CD14-positive monocyte (primary cell): ENCODE measurements at regions not wholly inside any gene's neighbourhood (a gene's known extent, or its start where the extent isn't known, plus 50 kb on each side); places are given as distances from the start of the nearest gene placed in this dataset.
A peak's percentile ranks its signal among the peaks of the same experiment; 100 is the strongest.

Source experiments
- DNase-seq, 3 donors: peaks; one replicate each; pipeline ENCODE4 v3.0.0-alpha.2; 2011 to 2022
- H2AFZ ChIP-seq: 2 replicates; pipeline ENCODE4 v1.6.0; 2012; ENCODE audit warnings: mild to moderate bottlenecking, low read depth, low read length, inconsistent platforms; ENCODE audit not compliant: insufficient read depth, poor library complexity, severe bottlenecking
- H3K27ac ChIP-seq, 2 donors: 1 replicate in 1 of 2; 2 replicates in 1 of 2; pipeline ENCODE4 v1.5.1; 2012 to 2013; ENCODE audit warnings: low read length in 2 of 2, control low read depth in 1 of 2, inconsistent platforms in 1 of 2, low read depth in 1 of 2, mild to moderate bottlenecking in 1 of 2
- H3K27me3 ChIP-seq, 2 donors: one replicate each; pipeline versions ENCODE4 v1.6.0 to v1.6.1; 2011 to 2013; ENCODE audit warnings: low read length in 2 of 2; ENCODE audit not compliant: control insufficient read depth in 2 of 2, insufficient read depth in 2 of 2
- H3K36me3 ChIP-seq, 2 donors: replicated peaks in 1 of 2; 1 replicate in 1 of 2; 2 replicates in 1 of 2; pipeline versions ENCODE4 v1.5.1 to v1.6.1; 2012 to 2013; ENCODE audit warnings: low read length in 2 of 2, control low read depth in 1 of 2, inconsistent platforms in 1 of 2, mild to moderate bottlenecking in 1 of 2; ENCODE audit not compliant: insufficient read depth in 2 of 2, control insufficient read depth in 1 of 2
- H3K4me1 ChIP-seq, 2 donors: 1 replicate in 1 of 2; 2 replicates in 1 of 2; pipeline versions ENCODE4 v1.5.1 to v1.6.1; 2012 to 2013; ENCODE audit warnings: low read length in 2 of 2, control low read depth in 1 of 2, inconsistent platforms in 1 of 2, mild to moderate bottlenecking in 1 of 2, moderate library complexity in 1 of 2; ENCODE audit not compliant: insufficient read depth in 2 of 2, control insufficient read depth in 1 of 2
- H3K4me2 ChIP-seq: replicated peaks from 2 replicates; pipeline ENCODE3; 2012; ENCODE audit warnings: low read length, moderate library complexity, mild to moderate bottlenecking; ENCODE audit not compliant: poor library complexity, severe bottlenecking; ENCODE audit errors: extremely low read depth
- H3K4me3 ChIP-seq, 3 experiments: fragments of 200-600 bp in 1 of 3; sonication (generic) in 1 of 3; replicated peaks in 1 of 3; 1 replicate in 2 of 3; 2 replicates in 1 of 3; pipeline ENCODE4 v1.5.1; 2011 to 2013; ENCODE audit warnings: low read length in 3 of 3, mild to moderate bottlenecking in 3 of 3, control low read depth in 2 of 3, low read depth in 2 of 3, inconsistent platforms in 1 of 3, moderate library complexity in 1 of 3
- H3K79me2 ChIP-seq: 2 replicates; pipeline ENCODE4 v1.6.0; 2012; ENCODE audit warnings: mild to moderate bottlenecking, control low read depth, inconsistent platforms, low read length, moderate library complexity; ENCODE audit not compliant: insufficient read depth
- H3K9ac ChIP-seq: 2 replicates; pipeline ENCODE4 v1.6.0; 2017; ENCODE audit warnings: low read length, mild to moderate bottlenecking; ENCODE audit not compliant: insufficient read depth, poor library complexity, severe bottlenecking
- H3K9me3 ChIP-seq, 2 donors: replicated peaks in 1 of 2; 1 replicate in 1 of 2; 2 replicates in 1 of 2; pipeline versions ENCODE4 v1.5.1 to v1.6.1; 2012 to 2013; ENCODE audit warnings: low read length in 2 of 2, control low read depth in 1 of 2; ENCODE audit not compliant: control insufficient read depth in 1 of 2, insufficient read depth in 1 of 2
- H4K20me1 ChIP-seq: 2 replicates; pipeline ENCODE4 v1.6.0; 2012; ENCODE audit warnings: mild to moderate bottlenecking, low read length, control low read depth, moderate library complexity; ENCODE audit not compliant: insufficient read depth
- H3K27ac Mint-ChIP-seq, 7 donors: one replicate each; pipeline ENCODE4 v1.8.0; 2020; ENCODE audit warnings: mild to moderate bottlenecking in 7 of 7, mixed read lengths in 7 of 7, moderate library complexity in 6 of 7, inconsistent platforms in 2 of 7
- H3K27me3 Mint-ChIP-seq, 3 donors: one replicate each; pipeline ENCODE4 v1.8.0; 2021 to 2022; ENCODE audit warnings: low read depth in 3 of 3, mild to moderate bottlenecking in 3 of 3, mixed read lengths in 3 of 3, moderate library complexity in 3 of 3, inconsistent platforms in 1 of 3
- H3K36me3 Mint-ChIP-seq, 2 donors: one replicate each; pipeline ENCODE4 v1.8.0; 2020; ENCODE audit warnings: mixed read lengths in 2 of 2, inconsistent platforms in 1 of 2, mild to moderate bottlenecking in 1 of 2
- H3K4me1 Mint-ChIP-seq: one replicate; pipeline ENCODE4 v1.8.0; 2020; ENCODE audit warnings: mild to moderate bottlenecking, mixed read lengths
- H3K4me3 Mint-ChIP-seq, 2 donors: one replicate each; pipeline ENCODE4 v1.8.0; 2020; ENCODE audit warnings: mild to moderate bottlenecking in 2 of 2, mixed read lengths in 2 of 2, moderate library complexity in 1 of 2
- H3K9me3 Mint-ChIP-seq, 7 donors: one replicate each; pipeline ENCODE4 v1.8.0; 2020 to 2022; ENCODE audit warnings: mixed read lengths in 7 of 7, mild to moderate bottlenecking in 6 of 7, moderate library complexity in 6 of 7, inconsistent platforms in 2 of 7
- WGBS: methylation state at CpG from one replicate; pipeline ENCODE4 v1.1.5; 2013; ENCODE audit warnings: missing lambda C conversion rate; ENCODE audit not compliant: insufficient coverage; 5-methylcytosine and 5-hydroxymethylcytosine counted together
- intact Hi-C, 2 donors: fragments of 100-400 bp; cut with micrococcal nuclease; formaldehyde crosslinking; loops; one replicate each; pipeline versions ENCODE4 v1.15.0 to v1.15.1; 2023
- TF ChIP-seq, protein P1 (sequence below): fragments of 200-600 bp; IDR thresholded peaks from one replicate; pipeline ENCODE4 v1.8.0; 2022; ENCODE audit warnings: antibody characterized with exemption, mild to moderate bottlenecking

DNA sequence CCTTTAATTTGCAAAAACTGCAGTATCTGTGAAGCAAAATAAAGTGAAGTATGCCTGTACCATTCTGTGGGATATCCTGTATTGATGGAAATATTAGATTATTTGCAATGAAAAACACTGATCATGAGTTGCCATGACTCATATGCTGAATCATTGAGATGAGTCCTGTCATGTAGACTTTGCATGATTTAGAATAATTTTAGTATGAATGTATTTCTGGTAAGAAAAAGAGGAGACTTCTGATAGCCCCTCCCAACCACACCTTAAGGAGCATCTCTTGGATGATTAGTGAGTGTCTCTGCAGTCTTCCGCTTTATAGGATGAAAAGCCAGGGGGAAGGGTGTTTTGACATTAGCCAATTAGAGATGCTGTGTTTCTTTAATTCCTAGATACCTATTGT, 55.2 kb upstream of the PTGS2 start:
- H2AFZ ChIP-seq = no peak overlapping the region
- Mint-ChIP-seq H3K36me3 (no peaks in the 10 kb centered on the region), H3K9me3 (peaks cover 0 to 3% (median 0%) of the 10 kb centered on the region in 7 donors), H3K4me1 (peaks cover 7% of the 10 kb centered on the region), H3K27me3 (peaks cover 0 to 3% (median 0%) of the 10 kb centered on the region in 3 donors), H3K27ac (no peak overlapping the region), H3K4me3 (no peak overlapping the region)
- DNase-seq = peak in 1 of 3 donors; percentile 22
- no CpG with 5 or more reads among the region's 1 CpG for WGBS
- H3K4me2 ChIP-seq = no peak overlapping the region
- H3K4me1 ChIP-seq = no peaks in the 10 kb centered on the region
- TF ChIP-seq, protein P1, sequence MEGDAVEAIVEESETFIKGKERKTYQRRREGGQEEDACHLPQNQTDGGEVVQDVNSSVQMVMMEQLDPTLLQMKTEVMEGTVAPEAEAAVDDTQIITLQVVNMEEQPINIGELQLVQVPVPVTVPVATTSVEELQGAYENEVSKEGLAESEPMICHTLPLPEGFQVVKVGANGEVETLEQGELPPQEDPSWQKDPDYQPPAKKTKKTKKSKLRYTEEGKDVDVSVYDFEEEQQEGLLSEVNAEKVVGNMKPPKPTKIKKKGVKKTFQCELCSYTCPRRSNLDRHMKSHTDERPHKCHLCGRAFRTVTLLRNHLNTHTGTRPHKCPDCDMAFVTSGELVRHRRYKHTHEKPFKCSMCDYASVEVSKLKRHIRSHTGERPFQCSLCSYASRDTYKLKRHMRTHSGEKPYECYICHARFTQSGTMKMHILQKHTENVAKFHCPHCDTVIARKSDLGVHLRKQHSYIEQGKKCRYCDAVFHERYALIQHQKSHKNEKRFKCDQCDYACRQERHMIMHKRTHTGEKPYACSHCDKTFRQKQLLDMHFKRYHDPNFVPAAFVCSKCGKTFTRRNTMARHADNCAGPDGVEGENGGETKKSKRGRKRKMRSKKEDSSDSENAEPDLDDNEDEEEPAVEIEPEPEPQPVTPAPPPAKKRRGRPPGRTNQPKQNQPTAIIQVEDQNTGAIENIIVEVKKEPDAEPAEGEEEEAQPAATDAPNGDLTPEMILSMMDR = no peak
- no peaks in the 10 kb centered on the region for H3K79me2 ChIP-seq
- no peaks in the 10 kb centered on the region for H4K20me1 ChIP-seq
- intact Hi-C loops = no loop called here
- H3K4me3 ChIP-seq = no peak overlapping the region
- H3K27me3 ChIP-seq = no peaks in the 10 kb centered on the region
- H3K36me3 ChIP-seq = no peaks in the 10 kb centered on the region
- no peak overlapping the region for H3K27ac ChIP-seq
- no peaks in the 10 kb centered on the region for H3K9me3 ChIP-seq
- no peak overlapping the region for H3K9ac ChIP-seq

DNA sequence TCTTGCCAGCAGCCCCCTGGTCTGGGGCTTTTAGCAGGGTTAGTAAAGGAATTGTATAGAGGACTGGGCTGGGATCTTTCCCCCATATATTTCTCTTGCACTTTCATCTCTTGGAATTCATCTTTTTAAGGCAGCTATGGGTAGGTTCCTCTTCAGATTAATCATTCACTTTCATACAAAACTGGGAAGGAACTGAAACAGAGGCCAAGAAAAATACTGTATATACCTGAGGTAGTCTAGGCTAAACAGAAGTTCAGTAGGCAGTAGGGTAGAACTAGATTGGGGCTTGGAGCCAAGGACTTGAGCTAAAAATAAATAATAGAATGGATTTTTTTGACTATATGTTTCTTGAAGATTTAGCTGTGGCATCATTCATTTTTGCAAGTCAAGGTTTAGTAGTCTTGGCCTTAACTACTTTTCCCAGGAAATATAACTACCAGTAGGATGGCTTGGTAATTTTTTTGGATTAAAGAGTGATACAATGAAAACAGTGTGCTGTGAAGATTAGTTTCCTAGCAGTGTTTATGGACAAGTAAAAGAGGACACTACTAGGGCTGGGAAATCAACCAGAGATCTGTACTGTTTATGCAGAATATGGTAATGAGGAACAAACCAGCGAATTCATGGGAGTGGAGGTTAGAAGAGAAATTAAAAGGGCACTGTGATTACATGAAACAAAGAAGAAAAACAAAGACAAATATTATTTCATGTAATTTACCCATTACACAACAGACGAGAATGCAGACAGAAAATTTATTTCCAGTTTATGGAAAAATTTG, 50.9 kb upstream of the PTGS2 start:
- H3K27ac Mint-ChIP-seq = no peak overlapping the region
- no peak overlapping the region for H3K27ac ChIP-seq
- H3K4me3 ChIP-seq = no peak overlapping the region
- H2AFZ ChIP-seq = no peak overlapping the region
- intact Hi-C loops = no loop called here
- H3K79me2 ChIP-seq = no peaks in the 10 kb centered on the region
- WGBS = no CpG with 5 or more reads among the region's 2 CpGs
- no peaks in the 10 kb centered on the region for H4K20me1 ChIP-seq
- H3K36me3 Mint-ChIP-seq = no peaks in the 10 kb centered on the region
- H3K9me3 ChIP-seq = peaks cover 0 to 4% of the 10 kb centered on the region in 2 donors
- H3K4me2 ChIP-seq = no peak overlapping the region
- no peaks in the 10 kb centered on the region for H3K4me1 Mint-ChIP-seq
- H3K4me3 Mint-ChIP-seq = no peak overlapping the region
- peaks cover 0 to 3% (median 0%) of the 10 kb centered on the region in 3 donors for H3K27me3 Mint-ChIP-seq
- H3K36me3 ChIP-seq = no peaks in the 10 kb centered on the region
- H3K4me1 ChIP-seq = no peaks in the 10 kb centered on the region
- DNase-seq = no peak
- peaks cover 0 to 19% (median 10%) of the 10 kb centered on the region in 7 donors for H3K9me3 Mint-ChIP-seq
- H3K27me3 ChIP-seq = no peaks in the 10 kb centered on the region
- TF ChIP-seq, protein P1 = no peak
- H3K9ac ChIP-seq = no peak overlapping the region
